OCI-LY7 (cell line): ENCODE measurements at regions not wholly inside any gene's neighbourhood (a gene's known extent, or its start where the extent isn't known, plus 50 kb on each side); places are given as distances from the start of the nearest gene placed in this dataset.

ENCODE experiments used
- BruUV-seq: library from RNA; stranded (reverse); fragments of 400-500 nt; replicated peaks from 2 replicates; lab custom pipeline; 2021; lab: Mats Ljungman, UMichigan
- CTCF ChIA-PET: fragments of 300-600 bp; sonication (Branson Sonifier 250); formaldehyde crosslinking; loops from one replicate; lab custom pipeline; 2022; ENCODE audit warnings: antibody characterized with exemption; ENCODE audit not compliant: unreplicated experiment; lab: Charles Lee
- POLR2A ChIA-PET: fragments of 300-600 bp; sonication (Branson Sonifier 250); formaldehyde crosslinking; loops from one replicate; lab custom pipeline; 2022; ENCODE audit warnings: antibody characterized with exemption; lab: Charles Lee
- DNase-seq: peaks from one replicate; pipeline ENCODE4 v3.0.0-alpha.2; 2015; ENCODE audit warnings: low spot score
- H2AFZ ChIP-seq: fragments of 200-600 bp; sonication (generic), shearing (Covaris generic); 2 replicates; pipeline ENCODE4 v1.6.1; 2014; ENCODE audit warnings: mild to moderate bottlenecking, antibody characterized with exemption, low read length, moderate library complexity
- H3K27ac ChIP-seq: fragments of 200-600 bp; sonication (generic); 2 replicates; pipeline ENCODE4 v1.5.1; 2014; ENCODE audit warnings: mixed run types, low read depth, mild to moderate bottlenecking, moderate library complexity, low read length, inconsistent platforms; ENCODE audit not compliant: poor library complexity, severe bottlenecking
- H3K36me3 ChIP-seq: fragments of 200-600 bp; sonication (generic); 2 replicates; pipeline ENCODE4 v1.6.1; 2014; ENCODE audit warnings: mild to moderate bottlenecking, antibody characterized with exemption, low read length, moderate library complexity, mixed read lengths; ENCODE audit not compliant: insufficient read depth
- H3K4me1 ChIP-seq: fragments of 200-600 bp; sonication (generic); 2 replicates; pipeline ENCODE4 v1.5.1; 2014; ENCODE audit warnings: mild to moderate bottlenecking, low read length; ENCODE audit not compliant: insufficient read depth, poor library complexity, severe bottlenecking
- H3K4me2 ChIP-seq: fragments of 200-600 bp; sonication (generic); 2 replicates; pipeline ENCODE4 v1.6.1; 2014; ENCODE audit warnings: mild to moderate bottlenecking, low read length
- H3K4me3 ChIP-seq: fragments of 200-600 bp; sonication (generic); 2 replicates; pipeline ENCODE4 v1.5.1; 2014; ENCODE audit warnings: mild to moderate bottlenecking, low read depth, low read length; ENCODE audit not compliant: poor library complexity, severe bottlenecking
- H3K79me2 ChIP-seq: fragments of 200-600 bp; sonication (generic); 2 replicates; pipeline ENCODE4 v1.6.1; 2016; ENCODE audit warnings: low read depth, mild to moderate bottlenecking, low read length, moderate library complexity, mixed read lengths; ENCODE audit not compliant: insufficient read depth
- H3K9me2 ChIP-seq: fragments of 200-600 bp; sonication (generic); 2 replicates; pipeline ENCODE4 v1.6.1; 2016; ENCODE audit warnings: mild to moderate bottlenecking, low read length, mixed read lengths; ENCODE audit not compliant: insufficient read depth
- H3K9me3 ChIP-seq: fragments of 200-600 bp; sonication (generic); 2 replicates; pipeline ENCODE4 v1.6.1; 2014; ENCODE audit warnings: mild to moderate bottlenecking, mixed run types, low read length, mixed read lengths
- H4K20me1 ChIP-seq: fragments of 200-600 bp; sonication (generic); 2 replicates; pipeline ENCODE4 v1.6.1; 2014; ENCODE audit warnings: mild to moderate bottlenecking, antibody characterized with exemption, low read length, moderate library complexity, mixed read lengths; ENCODE audit not compliant: insufficient read depth
- CTCF ChIP-seq: fragments of 200-600 bp; sonication (generic); conservative IDR thresholded peaks from 2 replicates; pipeline ENCODE4 v1.5.1; 2014; ENCODE audit warnings: mild to moderate bottlenecking, antibody characterized with exemption, low read length, moderate library complexity, mixed read lengths
- EZH2phosphoT487 ChIP-seq: fragments of 200-600 bp; sonication (generic); IDR thresholded peaks from 2 replicates; pipeline ENCODE4 v1.6.1; 2018; ENCODE audit warnings: low read depth, borderline replicate concordance, mild to moderate bottlenecking, mixed run types, antibody characterized with exemption, low read length, moderate library complexity, mixed read lengths
- intact Hi-C: fragments of 100-400 bp; cut with micrococcal nuclease; formaldehyde crosslinking; loops from one replicate; pipeline ENCODE4 v1.10.0; 2022; ENCODE audit not compliant: unreplicated experiment

GRCh38 chr3:107241217-107241616 is 136.0 kb upstream of the CCDC54 start:
- intact Hi-C loops, result loop anchor here (2.0 to 5.0 kb wide), 2 partner anchors 190 to 281 kb away; partner anchors contain the start of gene BBX
- TF ChIP-seq EZH2phosphoT487 (no peak), CTCF (no peak)

GRCh38 chr3:107242579-107242978 is 134.7 kb upstream of the CCDC54 start:
- no peak for DNase-seq
- peak overlapping the region; percentile 10 for H3K4me3 ChIP-seq
- no peak overlapping the region for H3K27ac ChIP-seq
- H2AFZ ChIP-seq, result no peak overlapping the region
- no peaks in the 10 kb centered on the region for H3K79me2 ChIP-seq
- H4K20me1 ChIP-seq, result no peaks in the 10 kb centered on the region
- BruUV-seq, result no TSS peak
- ChIA-PET POLR2A (interaction anchor here (0.9 kb wide), 1 partner anchor 1694 kb away, joined by 3 read pairs; no protein-coding TSS in a partner anchor), CTCF (no interaction called here)
- H3K9me2 ChIP-seq, result no peaks in the 10 kb centered on the region
- peaks cover 26% of the 10 kb centered on the region for H3K4me1 ChIP-seq
- intact Hi-C loops, result loop anchor here (5.0 kb wide), 1 partner anchor 280 kb away; the partner anchor contains the start of gene BBX
- H3K9me3 ChIP-seq, result no peaks in the 10 kb centered on the region
- TF ChIP-seq EZH2phosphoT487 (no peak), CTCF (no peak)
- peak overlapping the region; percentile 88 for H3K4me2 ChIP-seq
- H3K36me3 ChIP-seq, result no peaks in the 10 kb centered on the region

More at GRCh38 chr3:107241217-107241616, 136.0 kb upstream of the CCDC54 start:
- H3K4me3 ChIP-seq, result peak overlapping the region; percentile 81
- H3K9me2 ChIP-seq, result no peaks in the 10 kb centered on the region
- no peaks in the 10 kb centered on the region for H4K20me1 ChIP-seq
- H3K36me3 ChIP-seq, result no peaks in the 10 kb centered on the region
- BruUV-seq, result no TSS peak
- no peak overlapping the region for H3K27ac ChIP-seq
- H3K4me1 ChIP-seq, result peaks cover 37% of the 10 kb centered on the region
- peak; percentile 59 for DNase-seq
- no peaks in the 10 kb centered on the region for H3K79me2 ChIP-seq
- CTCF ChIA-PET, result no interaction called here
- peak overlapping the region; percentile 99 for H2AFZ ChIP-seq
- peak overlapping the region; percentile 88 for H3K4me2 ChIP-seq
- H3K9me3 ChIP-seq, result no peaks in the 10 kb centered on the region
- POLR2A ChIA-PET, result interaction anchor here (0.5 to 1.4 kb wide), 4 partner anchors 11 to 180 kb away, joined by 3 to 4 read pairs (median 4); no protein-coding TSS in a partner anchor

GRCh38 chr3:107247116-107247515 is 130.1 kb upstream of the CCDC54 start:
- Histone ChIP-seq H3K4me1 (peaks cover 8% of the 10 kb centered on the region), H3K4me2 (no peak overlapping the region), H3K4me3 (no peak overlapping the region), H3K9me3 (no peaks in the 10 kb centered on the region), H2AFZ (no peak overlapping the region), H3K36me3 (no peaks in the 10 kb centered on the region), H3K27ac (no peak overlapping the region), H3K79me2 (no peaks in the 10 kb centered on the region), H4K20me1 (no peaks in the 10 kb centered on the region), H3K9me2 (no peaks in the 10 kb centered on the region)
- TF ChIP-seq EZH2phosphoT487, result no peak
- no peak for TF ChIP-seq CTCF
- POLR2A ChIA-PET, result interaction anchor here (0.8 to 2.3 kb wide), 5 partner anchors 12 to 213 kb away, joined by 3 to 8 read pairs (median 3); no protein-coding TSS in a partner anchor
- CTCF ChIA-PET, result no interaction called here
- no peak for DNase-seq
- BruUV-seq, result no TSS peak
- intact Hi-C loops, result no loop called here
